Heart left ventricle (tissue), 13 donors: ENCODE measurements at regions not wholly inside any gene's neighbourhood (a gene's known extent, or its start where the extent isn't known, plus 50 kb on each side); places are given as distances from the start of the nearest gene placed in this dataset.

Experiments used
- CTCF ChIP-seq, 12 donors: fragments of 200-600 bp; sonication (generic) in 4 of 12; IDR thresholded peaks; one replicate each; pipeline versions ENCODE4 v1.5.0 to v1.8.0; 2018 to 2022; ENCODE audit warnings: antibody characterized with exemption in 12 of 12, mild to moderate bottlenecking in 5 of 12
- POLR2A ChIP-seq, 2 donors: fragments of 450-650 bp; IDR thresholded peaks; one replicate each; pipeline ENCODE4 v1.6.1; 2017; ENCODE audit warnings: antibody characterized with exemption in 2 of 2, mild to moderate bottlenecking in 2 of 2, moderate library complexity in 2 of 2
- donor health status: ischemic (EF 13 %, LVEDD 7.1; RV severe dilation, severe dysfunction).
- donor health status: DM: no; HTN: yes; CAD: no.
- donor health status: DM: no; HTN: no; CAD: no.
- donor health status: ischemic (EF 25% LVEDD 6.9; RV normal size, moderate dysfunction).
- donor health status: ischemic (EF 25% LVEDD 5.7; RV mildly dilated, moderate dysfunction).
- donor health status: ischemic (EF 35%, LVEDD 5.7; RV mildly dilated, moderate dysfunction).
- donor health status: nonischemic (EF 11% LVEDD 7.7; RV severe dilation, severe dysfunction).
- donor health status: DM: yes; HTN: yes; CAD: no.
- donor health status: PGD.
- donor health status: ischemic (EF 29% LVEDD 5.4; RV normal size, mild dysfunction).
- donor health status: nonischemic (EF 23%, LVEDD 6.1; RV moderate dilation, normal function).

GRCh38 chr12:74401035-74401434, 136.6 kb upstream of the ATXN7L3B start:
- TF ChIP-seq CTCF (IDR thresholded peaks at IDR 0.05) (no peak), POLR2A (IDR thresholded peaks at IDR 0.05) (no peak)
